ENCODE measurements at regions not wholly inside any gene's neighbourhood (a gene's known extent, or its start where the extent isn't known, plus 50 kb on each side); places are given as distances from the start of the nearest gene placed in this dataset.
"Not testable (repeated sequence)": the region's sequence is repeated elsewhere in the genome, so short reads cannot be mapped to it uniquely, and the experiment has no call there.

DNA sequence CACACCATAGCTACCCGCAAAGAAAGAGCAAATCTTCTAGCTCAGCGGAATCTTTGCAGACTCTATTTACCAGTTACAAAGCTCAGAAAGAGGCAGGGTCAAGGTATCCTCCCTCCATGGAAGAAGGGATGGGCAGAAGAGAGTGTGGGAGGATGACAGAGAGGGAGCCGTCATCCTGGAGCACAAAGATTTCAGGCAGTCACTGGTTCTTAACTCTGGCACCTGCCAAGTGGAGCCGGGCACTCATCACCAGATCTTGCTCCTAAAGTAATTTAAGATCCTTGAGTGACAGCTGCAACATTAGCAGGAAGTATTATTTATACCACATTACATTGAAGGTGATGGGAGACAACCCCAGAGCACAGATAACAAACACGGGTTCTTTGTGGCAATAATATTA is 102.5 kb upstream of the NBPF26 start:
- TF ChIP-seq, protein P1, sequence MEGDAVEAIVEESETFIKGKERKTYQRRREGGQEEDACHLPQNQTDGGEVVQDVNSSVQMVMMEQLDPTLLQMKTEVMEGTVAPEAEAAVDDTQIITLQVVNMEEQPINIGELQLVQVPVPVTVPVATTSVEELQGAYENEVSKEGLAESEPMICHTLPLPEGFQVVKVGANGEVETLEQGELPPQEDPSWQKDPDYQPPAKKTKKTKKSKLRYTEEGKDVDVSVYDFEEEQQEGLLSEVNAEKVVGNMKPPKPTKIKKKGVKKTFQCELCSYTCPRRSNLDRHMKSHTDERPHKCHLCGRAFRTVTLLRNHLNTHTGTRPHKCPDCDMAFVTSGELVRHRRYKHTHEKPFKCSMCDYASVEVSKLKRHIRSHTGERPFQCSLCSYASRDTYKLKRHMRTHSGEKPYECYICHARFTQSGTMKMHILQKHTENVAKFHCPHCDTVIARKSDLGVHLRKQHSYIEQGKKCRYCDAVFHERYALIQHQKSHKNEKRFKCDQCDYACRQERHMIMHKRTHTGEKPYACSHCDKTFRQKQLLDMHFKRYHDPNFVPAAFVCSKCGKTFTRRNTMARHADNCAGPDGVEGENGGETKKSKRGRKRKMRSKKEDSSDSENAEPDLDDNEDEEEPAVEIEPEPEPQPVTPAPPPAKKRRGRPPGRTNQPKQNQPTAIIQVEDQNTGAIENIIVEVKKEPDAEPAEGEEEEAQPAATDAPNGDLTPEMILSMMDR (IDR thresholded peaks at IDR 0.05; ENCODE audit: low read depth, low read length, missing input control), result not testable (repeated sequence)
- not testable (repeated sequence) for TF ChIP-seq JUND (IDR thresholded peaks at IDR 0.05); GABPA (IDR thresholded peaks at IDR 0.05 in 1 of 2, conservative IDR thresholded peaks at IDR 0.05 in 1 of 2); HNF4A (conservative IDR thresholded peaks at IDR 0.05); RXRA (IDR thresholded peaks at IDR 0.05); EGR1 (IDR thresholded peaks at IDR 0.05; ENCODE audit: low read depth in 2 of 2); SP1 (IDR thresholded peaks at IDR 0.05); FOXA1 (IDR thresholded peaks at IDR 0.05); HNF4G (IDR thresholded peaks at IDR 0.05); TAF1 (conservative IDR thresholded peaks at IDR 0.05); RAD21 (IDR thresholded peaks at IDR 0.05)
- TF ChIP-seq, protein P2, sequence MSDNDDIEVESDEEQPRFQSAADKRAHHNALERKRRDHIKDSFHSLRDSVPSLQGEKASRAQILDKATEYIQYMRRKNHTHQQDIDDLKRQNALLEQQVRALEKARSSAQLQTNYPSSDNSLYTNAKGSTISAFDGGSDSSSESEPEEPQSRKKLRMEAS (IDR thresholded peaks at IDR 0.05), result not testable (repeated sequence)
- TF ChIP-seq, protein P3, sequence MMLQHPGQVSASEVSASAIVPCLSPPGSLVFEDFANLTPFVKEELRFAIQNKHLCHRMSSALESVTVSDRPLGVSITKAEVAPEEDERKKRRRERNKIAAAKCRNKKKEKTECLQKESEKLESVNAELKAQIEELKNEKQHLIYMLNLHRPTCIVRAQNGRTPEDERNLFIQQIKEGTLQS (IDR thresholded peaks at IDR 0.05), result not testable (repeated sequence)
- TF ChIP-seq, protein P4, sequence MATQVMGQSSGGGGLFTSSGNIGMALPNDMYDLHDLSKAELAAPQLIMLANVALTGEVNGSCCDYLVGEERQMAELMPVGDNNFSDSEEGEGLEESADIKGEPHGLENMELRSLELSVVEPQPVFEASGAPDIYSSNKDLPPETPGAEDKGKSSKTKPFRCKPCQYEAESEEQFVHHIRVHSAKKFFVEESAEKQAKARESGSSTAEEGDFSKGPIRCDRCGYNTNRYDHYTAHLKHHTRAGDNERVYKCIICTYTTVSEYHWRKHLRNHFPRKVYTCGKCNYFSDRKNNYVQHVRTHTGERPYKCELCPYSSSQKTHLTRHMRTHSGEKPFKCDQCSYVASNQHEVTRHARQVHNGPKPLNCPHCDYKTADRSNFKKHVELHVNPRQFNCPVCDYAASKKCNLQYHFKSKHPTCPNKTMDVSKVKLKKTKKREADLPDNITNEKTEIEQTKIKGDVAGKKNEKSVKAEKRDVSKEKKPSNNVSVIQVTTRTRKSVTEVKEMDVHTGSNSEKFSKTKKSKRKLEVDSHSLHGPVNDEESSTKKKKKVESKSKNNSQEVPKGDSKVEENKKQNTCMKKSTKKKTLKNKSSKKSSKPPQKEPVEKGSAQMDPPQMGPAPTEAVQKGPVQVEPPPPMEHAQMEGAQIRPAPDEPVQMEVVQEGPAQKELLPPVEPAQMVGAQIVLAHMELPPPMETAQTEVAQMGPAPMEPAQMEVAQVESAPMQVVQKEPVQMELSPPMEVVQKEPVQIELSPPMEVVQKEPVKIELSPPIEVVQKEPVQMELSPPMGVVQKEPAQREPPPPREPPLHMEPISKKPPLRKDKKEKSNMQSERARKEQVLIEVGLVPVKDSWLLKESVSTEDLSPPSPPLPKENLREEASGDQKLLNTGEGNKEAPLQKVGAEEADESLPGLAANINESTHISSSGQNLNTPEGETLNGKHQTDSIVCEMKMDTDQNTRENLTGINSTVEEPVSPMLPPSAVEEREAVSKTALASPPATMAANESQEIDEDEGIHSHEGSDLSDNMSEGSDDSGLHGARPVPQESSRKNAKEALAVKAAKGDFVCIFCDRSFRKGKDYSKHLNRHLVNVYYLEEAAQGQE (IDR thresholded peaks at IDR 0.05), result not testable (repeated sequence)

Measured in liver (tissue), 3 donors.